ENCODE measurements at regions not wholly inside any gene's neighbourhood (a gene's known extent, or its start where the extent isn't known, plus 50 kb on each side); places are given as distances from the start of the nearest gene placed in this dataset.
"Not testable (repeated sequence)": the region's sequence is repeated elsewhere in the genome, so short reads cannot be mapped to it uniquely, and the experiment has no call there.

- DNase-seq, result no peak
Observed at GRCh38 chrX:150058728-150059127, 120.4 kb upstream of the EOLA2 start.

GRCh38 chrX:150060406-150060805, 122.1 kb upstream of the EOLA2 start:
- no peak for DNase-seq

- peak; percentile 63 for DNase-seq
Observed at GRCh38 chrX:150062292-150063137, 124.2 kb upstream of the EOLA2 start.

- no peak for DNase-seq
Observed at GRCh38 chrX:150063138-150063518, 124.8 kb upstream of the EOLA2 start.

- no peak for DNase-seq
Observed at GRCh38 chrX:150063674-150064073, 125.4 kb upstream of the EOLA2 start.

- DNase-seq, result no peak
Observed at GRCh38 chrX:150074175-150074574, 135.9 kb upstream of the EOLA2 start.

GRCh38 chrX:150080497-150080896, 142.2 kb upstream of the EOLA2 start:
- DNase-seq, result no peak

- DNase-seq, result peak; percentile 8
Observed at GRCh38 chrX:150081076-150081475, 142.8 kb upstream of the EOLA2 start.

GRCh38 chrX:150084496-150085229, 146.4 kb upstream of the EOLA2 start:
- peak; percentile 1 for DNase-seq

GRCh38 chrX:150085881-150086280, 147.6 kb upstream of the EOLA2 start:
- no peak for DNase-seq

GRCh38 chrX:150086371-150086770, 148.1 kb upstream of the EOLA2 start:
- no peak for DNase-seq

GRCh38 chrX:150087612-150088011, 149.3 kb upstream of the EOLA2 start:
- DNase-seq, result no peak

- DNase-seq, result no peak
Observed at GRCh38 chrX:150088042-150088441, 149.8 kb upstream of the EOLA2 start.

- DNase-seq, result peak; percentile 60
Observed at GRCh38 chrX:150088766-150089518, 150.7 kb upstream of the EOLA2 start.

- not testable (repeated sequence) for DNase-seq
Observed at GRCh38 chrX:150091300-150091699, 153.0 kb upstream of the EOLA2 start.

- DNase-seq, result peak; percentile 8
Observed at GRCh38 chrX:150092549-150092948, 154.3 kb upstream of the EOLA2 start.

- DNase-seq, result no peak
Observed at GRCh38 chrX:150094375-150094774, 156.1 kb upstream of the EOLA2 start.

- no peak for DNase-seq
Observed at GRCh38 chrX:150094996-150095395, 156.7 kb upstream of the EOLA2 start.

GRCh38 chrX:150099316-150099715, 161.0 kb upstream of the EOLA2 start:
- DNase-seq, result no peak

GRCh38 chrX:150100261-150100660, 162.0 kb upstream of the EOLA2 start:
- no peak for DNase-seq

GRCh38 chrX:150118476-150118875, 180.2 kb upstream of the EOLA2 start:
- no peak for DNase-seq

- DNase-seq, result no peak
Observed at GRCh38 chrX:150119323-150119722, 181.0 kb upstream of the EOLA2 start.

GRCh38 chrX:150125045-150125444, 186.8 kb upstream of the EOLA2 start:
- not testable (repeated sequence) for DNase-seq

- no peak for DNase-seq
Observed at GRCh38 chrX:150127216-150127615, 188.9 kb upstream of the EOLA2 start.
